ENCODE measurements at regions not wholly inside any gene's neighbourhood (a gene's known extent, or its start where the extent isn't known, plus 50 kb on each side); places are given as distances from the start of the nearest gene placed in this dataset.

DNA sequence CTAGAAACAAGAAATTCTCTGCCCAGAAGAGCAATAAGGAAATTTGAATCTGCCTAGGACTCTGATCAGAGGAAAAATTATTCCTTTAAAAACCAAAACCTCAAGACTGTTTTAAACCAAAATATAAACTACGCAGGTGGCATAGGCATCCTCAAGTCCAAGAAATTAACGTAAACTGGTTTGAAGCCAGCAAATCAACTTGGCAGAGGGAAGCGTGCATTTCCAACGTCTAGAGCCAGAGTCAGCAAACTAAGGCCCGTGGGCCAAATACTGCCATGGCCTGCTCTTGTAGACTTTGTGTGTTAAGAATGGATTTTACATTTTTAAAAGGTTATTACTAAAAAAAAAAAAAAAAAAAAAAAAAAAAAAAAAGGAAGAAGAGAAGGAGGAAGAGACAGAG, 67.8 kb upstream of the VTCN1 start:
- in situ Hi-C loops (cut with HindIII; ENCODE audit: low pct_unique_long_range_greater_than_20kb, low sequenced_read_pairs) = no loop called here
- no TSS peak for BruUV-seq (replicated peaks)
- CTCF ChIA-PET = no interaction called here
- intact Hi-C loops (cut with micrococcal nuclease; ENCODE audit: unreplicated experiment) = no loop called here
- Histone ChIP-seq H3K9me3 (ENCODE audit: control insufficient read depth, insufficient read depth, low read depth, low read length) (no peaks in the 10 kb centered on the region), H3K4me1 (ENCODE audit: control insufficient read depth, insufficient read depth, low read length) (no peaks in the 10 kb centered on the region), H3K27me3 (ENCODE audit: control insufficient read depth, insufficient read depth, low read length) (no peaks in the 10 kb centered on the region), H3K27ac (ENCODE audit: low read length) (no peak overlapping the region), H3K36me3 (ENCODE audit: control insufficient read depth, insufficient read depth, low read length) (no peaks in the 10 kb centered on the region), H3K4me3 (ENCODE audit: low read depth in 2 of 2, low read length in 2 of 2) (no peak overlapping the region)
- POLR2A ChIA-PET = no interaction called here
- DNase-seq (ENCODE audit: low read depth, low spot score) (no peak), ATAC-seq (no peak)
- no peak for TF ChIP-seq POLR2AphosphoS5 (IDR thresholded peaks at IDR 0.05; ENCODE audit: low read depth, low read length)
- no peak for TF ChIP-seq TCF7L2 (IDR thresholded peaks at IDR 0.05; ENCODE audit: low read depth, low read length)
- TF ChIP-seq, protein P1, sequence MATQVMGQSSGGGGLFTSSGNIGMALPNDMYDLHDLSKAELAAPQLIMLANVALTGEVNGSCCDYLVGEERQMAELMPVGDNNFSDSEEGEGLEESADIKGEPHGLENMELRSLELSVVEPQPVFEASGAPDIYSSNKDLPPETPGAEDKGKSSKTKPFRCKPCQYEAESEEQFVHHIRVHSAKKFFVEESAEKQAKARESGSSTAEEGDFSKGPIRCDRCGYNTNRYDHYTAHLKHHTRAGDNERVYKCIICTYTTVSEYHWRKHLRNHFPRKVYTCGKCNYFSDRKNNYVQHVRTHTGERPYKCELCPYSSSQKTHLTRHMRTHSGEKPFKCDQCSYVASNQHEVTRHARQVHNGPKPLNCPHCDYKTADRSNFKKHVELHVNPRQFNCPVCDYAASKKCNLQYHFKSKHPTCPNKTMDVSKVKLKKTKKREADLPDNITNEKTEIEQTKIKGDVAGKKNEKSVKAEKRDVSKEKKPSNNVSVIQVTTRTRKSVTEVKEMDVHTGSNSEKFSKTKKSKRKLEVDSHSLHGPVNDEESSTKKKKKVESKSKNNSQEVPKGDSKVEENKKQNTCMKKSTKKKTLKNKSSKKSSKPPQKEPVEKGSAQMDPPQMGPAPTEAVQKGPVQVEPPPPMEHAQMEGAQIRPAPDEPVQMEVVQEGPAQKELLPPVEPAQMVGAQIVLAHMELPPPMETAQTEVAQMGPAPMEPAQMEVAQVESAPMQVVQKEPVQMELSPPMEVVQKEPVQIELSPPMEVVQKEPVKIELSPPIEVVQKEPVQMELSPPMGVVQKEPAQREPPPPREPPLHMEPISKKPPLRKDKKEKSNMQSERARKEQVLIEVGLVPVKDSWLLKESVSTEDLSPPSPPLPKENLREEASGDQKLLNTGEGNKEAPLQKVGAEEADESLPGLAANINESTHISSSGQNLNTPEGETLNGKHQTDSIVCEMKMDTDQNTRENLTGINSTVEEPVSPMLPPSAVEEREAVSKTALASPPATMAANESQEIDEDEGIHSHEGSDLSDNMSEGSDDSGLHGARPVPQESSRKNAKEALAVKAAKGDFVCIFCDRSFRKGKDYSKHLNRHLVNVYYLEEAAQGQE (IDR thresholded peaks at IDR 0.05; ENCODE audit: insufficient read depth in 1 of 2, low read depth in 2 of 2, low read length in 1 of 2) = no peak
- TF ChIP-seq, protein P2, sequence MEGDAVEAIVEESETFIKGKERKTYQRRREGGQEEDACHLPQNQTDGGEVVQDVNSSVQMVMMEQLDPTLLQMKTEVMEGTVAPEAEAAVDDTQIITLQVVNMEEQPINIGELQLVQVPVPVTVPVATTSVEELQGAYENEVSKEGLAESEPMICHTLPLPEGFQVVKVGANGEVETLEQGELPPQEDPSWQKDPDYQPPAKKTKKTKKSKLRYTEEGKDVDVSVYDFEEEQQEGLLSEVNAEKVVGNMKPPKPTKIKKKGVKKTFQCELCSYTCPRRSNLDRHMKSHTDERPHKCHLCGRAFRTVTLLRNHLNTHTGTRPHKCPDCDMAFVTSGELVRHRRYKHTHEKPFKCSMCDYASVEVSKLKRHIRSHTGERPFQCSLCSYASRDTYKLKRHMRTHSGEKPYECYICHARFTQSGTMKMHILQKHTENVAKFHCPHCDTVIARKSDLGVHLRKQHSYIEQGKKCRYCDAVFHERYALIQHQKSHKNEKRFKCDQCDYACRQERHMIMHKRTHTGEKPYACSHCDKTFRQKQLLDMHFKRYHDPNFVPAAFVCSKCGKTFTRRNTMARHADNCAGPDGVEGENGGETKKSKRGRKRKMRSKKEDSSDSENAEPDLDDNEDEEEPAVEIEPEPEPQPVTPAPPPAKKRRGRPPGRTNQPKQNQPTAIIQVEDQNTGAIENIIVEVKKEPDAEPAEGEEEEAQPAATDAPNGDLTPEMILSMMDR (IDR thresholded peaks at IDR 0.05) = no peak
- no peak for TF ChIP-seq SIN3A (IDR thresholded peaks at IDR 0.05; ENCODE audit: borderline replicate concordance, insufficient read depth, low read depth, low read length)

DNA sequence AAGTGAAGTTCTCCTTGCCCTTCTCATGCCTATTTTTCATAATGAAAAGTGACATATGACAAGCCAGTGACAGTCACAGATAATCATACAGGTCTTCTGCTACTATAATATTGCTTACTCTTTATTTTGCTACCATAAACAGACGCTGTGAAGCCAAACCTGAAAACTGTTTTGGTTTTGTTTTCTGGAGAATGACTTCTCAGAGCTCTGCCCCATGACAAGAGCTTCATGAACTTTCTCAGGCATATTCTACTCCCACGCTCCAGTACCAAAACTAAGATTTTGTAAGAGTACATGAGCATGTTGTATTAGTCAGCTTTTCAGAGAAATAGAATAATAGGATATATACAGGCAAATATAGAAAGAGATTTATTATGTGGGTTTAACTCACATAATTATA, 64.3 kb upstream of the VTCN1 start:
- H3K9me3 ChIP-seq (ENCODE audit: control insufficient read depth, insufficient read depth, low read depth, low read length) = no peaks in the 10 kb centered on the region
- no peak overlapping the region for H3K4me3 ChIP-seq (ENCODE audit: low read depth in 2 of 2, low read length in 2 of 2)
- ChIA-PET POLR2A (no interaction called here), CTCF (no interaction called here)
- no peak overlapping the region for H3K27ac ChIP-seq (ENCODE audit: low read length)
- intact Hi-C loops (cut with micrococcal nuclease; ENCODE audit: unreplicated experiment) = no loop called here
- DNase-seq (ENCODE audit: low read depth, low spot score) (no peak), ATAC-seq (no peak)
- in situ Hi-C loops (cut with HindIII; ENCODE audit: low pct_unique_long_range_greater_than_20kb, low sequenced_read_pairs) = no loop called here
- TF ChIP-seq, protein P2 (IDR thresholded peaks at IDR 0.05) = no peak
- TF ChIP-seq TCF7L2 (IDR thresholded peaks at IDR 0.05; ENCODE audit: low read depth, low read length) (no peak), POLR2AphosphoS5 (IDR thresholded peaks at IDR 0.05; ENCODE audit: low read depth, low read length) (no peak), SIN3A (IDR thresholded peaks at IDR 0.05; ENCODE audit: borderline replicate concordance, insufficient read depth, low read depth, low read length) (no peak)
- TF ChIP-seq, protein P1 (IDR thresholded peaks at IDR 0.05; ENCODE audit: insufficient read depth in 1 of 2, low read depth in 2 of 2, low read length in 1 of 2) = no peak
- H3K4me1 ChIP-seq (ENCODE audit: control insufficient read depth, insufficient read depth, low read length) = no peaks in the 10 kb centered on the region
- no TSS peak for BruUV-seq (replicated peaks)
- no peaks in the 10 kb centered on the region for H3K36me3 ChIP-seq (ENCODE audit: control insufficient read depth, insufficient read depth, low read length)
- H3K27me3 ChIP-seq (ENCODE audit: control insufficient read depth, insufficient read depth, low read length) = no peaks in the 10 kb centered on the region
